Mononuclear cell (primary cell): ENCODE measurements at regions not wholly inside any gene's neighbourhood (a gene's known extent, or its start where the extent isn't known, plus 50 kb on each side); places are given as distances from the start of the nearest gene placed in this dataset.

Source experiments
- H3K27me3 ChIP-seq: 2 replicates; pipeline ENCODE4 v1.6.0; 2011; ENCODE audit warnings: low read length, control low read depth; ENCODE audit not compliant: insufficient read depth
- H3K4me1 ChIP-seq: 2 replicates; pipeline ENCODE4 v1.5.1; 2011; ENCODE audit warnings: mild to moderate bottlenecking, low read length, control low read depth; ENCODE audit not compliant: insufficient read depth
- H3K4me3 ChIP-seq: 2 replicates; pipeline ENCODE4 v1.5.1; 2011; ENCODE audit warnings: mild to moderate bottlenecking, low read length, moderate library complexity
- H3K9me3 ChIP-seq: 2 replicates; pipeline ENCODE4 v1.5.1; 2011; ENCODE audit warnings: low read depth, mild to moderate bottlenecking, control low read depth, low read length

GRCh38 chr15:38187630-38188313, 64.9 kb upstream of the SPRED1 start:
- H3K9me3 ChIP-seq: no peaks in the 10 kb centered on the region
- no peaks in the 10 kb centered on the region for H3K4me1 ChIP-seq
- H3K4me3 ChIP-seq: no peak overlapping the region
- peaks cover 2% of the 10 kb centered on the region for H3K27me3 ChIP-seq

- Histone ChIP-seq H3K27me3 (peaks cover 2% of the 10 kb centered on the region), H3K4me3 (no peak overlapping the region), H3K9me3 (no peaks in the 10 kb centered on the region), H3K4me1 (no peaks in the 10 kb centered on the region)
Observed at GRCh38 chr15:38189671-38190295, 62.9 kb upstream of the SPRED1 start.

- Histone ChIP-seq H3K4me3 (no peak overlapping the region), H3K27me3 (peaks cover 2% of the 10 kb centered on the region), H3K9me3 (no peaks in the 10 kb centered on the region), H3K4me1 (no peaks in the 10 kb centered on the region)
Observed at GRCh38 chr15:38190501-38190900, 62.1 kb upstream of the SPRED1 start.

- peaks cover 2% of the 10 kb centered on the region for H3K27me3 ChIP-seq
- no peaks in the 10 kb centered on the region for H3K4me1 ChIP-seq
- H3K9me3 ChIP-seq: no peaks in the 10 kb centered on the region
- no peak overlapping the region for H3K4me3 ChIP-seq
Observed at GRCh38 chr15:38192496-38192895, 60.1 kb upstream of the SPRED1 start.

GRCh38 chr15:38193496-38193895, 59.1 kb upstream of the SPRED1 start:
- Histone ChIP-seq H3K27me3 (peaks cover 1% of the 10 kb centered on the region), H3K4me3 (no peak overlapping the region), H3K4me1 (no peaks in the 10 kb centered on the region), H3K9me3 (no peaks in the 10 kb centered on the region)

GRCh38 chr15:38195191-38195901, 57.3 kb upstream of the SPRED1 start:
- H3K4me3 ChIP-seq: no peak overlapping the region
- H3K4me1 ChIP-seq: no peaks in the 10 kb centered on the region
- H3K27me3 ChIP-seq: no peaks in the 10 kb centered on the region
- H3K9me3 ChIP-seq: no peaks in the 10 kb centered on the region

GRCh38 chr15:38196076-38196475, 56.6 kb upstream of the SPRED1 start:
- Histone ChIP-seq H3K4me3 (no peak overlapping the region), H3K4me1 (no peaks in the 10 kb centered on the region), H3K9me3 (no peaks in the 10 kb centered on the region), H3K27me3 (no peaks in the 10 kb centered on the region)

- H3K27me3 ChIP-seq: no peaks in the 10 kb centered on the region
- H3K4me1 ChIP-seq: no peaks in the 10 kb centered on the region
- H3K9me3 ChIP-seq: no peaks in the 10 kb centered on the region
- no peak overlapping the region for H3K4me3 ChIP-seq
Observed at GRCh38 chr15:38197553-38197952, 55.1 kb upstream of the SPRED1 start.

- H3K4me1 ChIP-seq: no peaks in the 10 kb centered on the region
- no peaks in the 10 kb centered on the region for H3K9me3 ChIP-seq
- no peaks in the 10 kb centered on the region for H3K27me3 ChIP-seq
- H3K4me3 ChIP-seq: no peak overlapping the region
Observed at GRCh38 chr15:38201714-38202113, 50.9 kb upstream of the SPRED1 start.

- Histone ChIP-seq H3K4me1 (no peaks in the 10 kb centered on the region), H3K4me3 (no peak overlapping the region), H3K9me3 (no peaks in the 10 kb centered on the region), H3K27me3 (no peaks in the 10 kb centered on the region)
Observed at GRCh38 chr15:38202361-38202760, 50.3 kb upstream of the SPRED1 start.
